ENCODE measurements at regions not wholly inside any gene's neighbourhood (a gene's known extent, or its start where the extent isn't known, plus 50 kb on each side); places are given as distances from the start of the nearest gene placed in this dataset.

- no peak for TF ChIP-seq CTCF (IDR thresholded peaks at IDR 0.05; ENCODE audit: borderline replicate concordance, control extremely low read depth, extremely low read depth, insufficient read depth, missing control alignments)
- DNase-seq (ENCODE audit: low spot score), result no peak
- in situ Hi-C loops (cut with MboI; ENCODE audit: low sequenced_read_pairs, unreplicated experiment), result no loop called here
Measured at GRCh38 chr4:166222271-166222670, 349.2 kb downstream of the TLL1 start.

- in situ Hi-C loops (cut with MboI; ENCODE audit: low sequenced_read_pairs, unreplicated experiment), result no loop called here
- TF ChIP-seq CTCF (IDR thresholded peaks at IDR 0.05; ENCODE audit: borderline replicate concordance, control extremely low read depth, extremely low read depth, insufficient read depth, missing control alignments), result no peak
Measured at GRCh38 chr4:166228112-166228511, 355.1 kb downstream of the TLL1 start.

GRCh38 chr4:166229799-166230198, 356.8 kb downstream of the TLL1 start:
- no peak for TF ChIP-seq CTCF (IDR thresholded peaks at IDR 0.05; ENCODE audit: borderline replicate concordance, control extremely low read depth, extremely low read depth, insufficient read depth, missing control alignments)
- DNase-seq (ENCODE audit: low spot score), result no peak
- in situ Hi-C loops (cut with MboI; ENCODE audit: low sequenced_read_pairs, unreplicated experiment), result no loop called here

More at GRCh38 chr4:166228112-166228511, 355.1 kb downstream of the TLL1 start:
- no peak for DNase-seq (ENCODE audit: low spot score)

GRCh38 chr4:166230841-166231240, 357.8 kb downstream of the TLL1 start:
- in situ Hi-C loops (cut with MboI; ENCODE audit: low sequenced_read_pairs, unreplicated experiment), result no loop called here

GRCh38 chr4:166239354-166239753, 366.3 kb downstream of the TLL1 start:
- in situ Hi-C loops (cut with MboI; ENCODE audit: low sequenced_read_pairs, unreplicated experiment), result no loop called here
- no peak for TF ChIP-seq CTCF (IDR thresholded peaks at IDR 0.05; ENCODE audit: borderline replicate concordance, control extremely low read depth, extremely low read depth, insufficient read depth, missing control alignments)
- no peak for DNase-seq (ENCODE audit: low spot score)

More at GRCh38 chr4:166230841-166231240, 357.8 kb downstream of the TLL1 start:
- no peak for DNase-seq (ENCODE audit: low spot score)
- no peak for TF ChIP-seq CTCF (IDR thresholded peaks at IDR 0.05; ENCODE audit: borderline replicate concordance, control extremely low read depth, extremely low read depth, insufficient read depth, missing control alignments)

- no peak for DNase-seq (ENCODE audit: low spot score)
- TF ChIP-seq CTCF (IDR thresholded peaks at IDR 0.05; ENCODE audit: borderline replicate concordance, control extremely low read depth, extremely low read depth, insufficient read depth, missing control alignments), result peak; percentile 24
- in situ Hi-C loops (cut with MboI; ENCODE audit: low sequenced_read_pairs, unreplicated experiment), result no loop called here
Measured at GRCh38 chr4:166252487-166253402, 379.7 kb downstream of the TLL1 start.
